NCI-H2081 treated with DMSO at 0.1 percent for 48 hours (cell line): ENCODE measurements at regions not wholly inside any gene's neighbourhood (a gene's known extent, or its start where the extent isn't known, plus 50 kb on each side); places are given as distances from the start of the nearest gene placed in this dataset.

ENCODE experiments used
- DNase-seq: peaks from one replicate; lab custom pipeline; 2025; lab: John Stamatoyannopoulos, UW

DNA sequence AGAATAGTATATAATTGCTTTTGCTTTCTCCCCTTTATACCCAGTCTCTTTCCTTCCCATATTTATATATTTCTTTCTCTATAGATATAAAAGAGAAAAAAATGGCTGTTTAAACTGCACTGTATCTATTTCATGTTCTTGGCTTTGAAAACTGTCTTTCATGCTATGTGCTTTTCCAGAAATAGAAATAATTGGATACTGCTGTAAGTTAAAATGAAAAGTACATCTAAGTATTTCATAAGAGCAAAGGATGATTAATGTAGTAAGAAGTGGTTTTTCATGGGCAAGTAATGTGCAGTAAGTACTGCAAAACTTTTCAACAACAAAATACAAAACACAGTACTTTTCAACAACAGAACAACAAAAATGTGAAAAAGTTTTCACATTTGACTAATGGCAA is 237.9 kb downstream of the SNCA start:
- DNase-seq, result no peak

DNA sequence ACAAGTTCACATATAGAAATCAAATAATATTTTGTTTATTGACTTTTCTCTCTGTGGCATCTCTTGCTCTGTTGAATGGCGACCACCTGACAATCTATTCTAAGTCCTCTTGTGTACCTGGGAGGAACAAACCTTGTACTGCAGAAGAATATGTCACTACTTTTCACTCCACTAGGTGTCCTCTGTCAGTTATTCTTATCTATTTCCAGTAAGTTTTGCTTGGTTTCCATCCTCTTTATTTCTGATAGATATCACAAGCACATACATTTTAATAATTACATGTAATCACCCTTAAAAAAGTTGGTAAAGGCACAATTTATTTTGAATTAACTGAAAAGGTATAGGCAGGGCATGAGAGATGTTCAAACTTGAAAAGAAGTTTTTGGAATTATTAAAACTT is 238.4 kb downstream of the SNCA start:
- DNase-seq, result no peak

DNA sequence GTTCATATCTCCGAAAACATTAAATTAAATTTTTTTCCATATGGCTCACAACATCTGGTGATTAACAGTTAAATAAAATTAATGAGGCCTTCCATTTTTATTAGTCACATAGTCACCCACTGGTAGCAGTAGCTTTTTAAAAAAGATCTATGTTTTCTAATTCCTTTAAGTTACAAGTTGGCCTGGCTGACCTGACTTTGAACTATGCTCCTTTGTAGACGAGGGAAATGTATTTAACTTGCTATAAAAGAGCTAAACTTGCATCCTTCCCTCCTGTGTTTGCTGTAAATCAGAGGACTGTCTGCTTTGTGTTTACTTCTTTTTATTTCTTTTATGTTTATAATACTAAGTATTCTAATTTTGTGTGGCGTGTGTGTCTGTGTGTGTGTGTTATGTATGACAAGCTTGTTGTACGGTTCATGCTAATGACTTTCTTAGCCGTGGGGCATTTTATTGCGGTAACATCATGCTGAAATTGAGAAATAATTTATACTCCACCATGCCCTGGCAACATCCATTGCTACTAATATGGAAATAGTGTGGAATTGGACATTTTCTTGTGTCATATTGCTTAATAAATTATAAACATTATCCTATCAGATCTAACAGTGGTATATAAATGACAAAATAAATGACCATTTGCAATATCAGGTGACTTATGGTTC is 241.7 kb downstream of the SNCA start:
- no peak for DNase-seq

DNA sequence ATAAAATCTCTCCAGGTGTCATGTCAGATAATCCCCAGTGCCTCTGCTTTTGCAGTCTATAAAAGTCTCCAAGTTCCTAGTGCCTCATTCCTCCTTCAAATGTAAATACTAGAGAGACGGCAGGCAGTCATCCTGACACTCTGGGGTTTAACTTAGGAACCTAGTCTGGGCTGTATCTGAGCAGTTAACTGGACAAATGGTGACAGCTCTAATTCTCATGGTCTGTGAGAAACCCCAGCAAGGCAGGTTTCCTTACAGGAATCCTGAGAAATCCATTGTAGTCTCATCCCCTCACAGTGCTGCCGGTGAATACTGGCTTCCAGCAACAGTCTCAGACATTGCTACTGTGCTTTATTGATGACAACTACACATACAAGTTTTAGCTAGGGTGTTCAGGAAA is 246.8 kb downstream of the SNCA start:
- no peak for DNase-seq

DNA sequence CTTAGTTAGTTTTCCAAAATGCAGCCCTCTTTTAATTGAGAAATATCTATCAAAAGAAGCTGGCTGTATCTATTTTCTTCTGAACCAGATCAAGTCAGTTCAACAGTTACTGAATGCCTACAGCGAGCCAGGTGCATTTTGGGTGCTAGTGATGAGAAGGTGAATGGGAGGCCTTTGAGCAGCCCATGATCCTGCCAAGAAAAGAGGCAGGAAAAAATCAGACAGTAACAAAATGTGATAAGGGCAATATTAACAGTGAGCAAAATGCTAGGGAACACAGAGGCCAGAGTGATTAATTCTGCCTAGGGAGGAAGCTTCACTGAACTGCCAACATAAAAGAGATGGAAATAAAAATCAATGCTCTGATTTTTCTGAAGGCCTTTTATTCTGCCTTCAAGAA is 248.5 kb downstream of the SNCA start:
- no peak for DNase-seq

DNA sequence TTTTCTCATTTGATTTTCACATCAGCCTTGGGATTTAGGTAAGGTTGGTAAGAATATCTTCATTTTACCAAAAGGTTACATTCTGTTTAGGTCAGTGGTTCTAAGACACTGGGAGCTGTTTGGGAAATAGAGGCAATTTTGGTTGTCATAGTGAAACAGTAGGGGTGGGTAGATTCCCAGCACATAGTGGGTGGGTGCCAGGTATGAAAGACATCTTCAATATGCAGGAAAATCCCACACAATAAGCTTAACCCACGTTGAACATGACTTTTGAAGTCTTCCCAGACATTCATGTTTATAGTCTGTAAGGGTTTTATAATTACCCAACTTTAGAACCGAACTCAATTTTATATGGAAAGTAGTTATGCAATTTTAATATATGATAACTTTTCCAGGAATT is 249.6 kb downstream of the SNCA start:
- no peak for DNase-seq

DNA sequence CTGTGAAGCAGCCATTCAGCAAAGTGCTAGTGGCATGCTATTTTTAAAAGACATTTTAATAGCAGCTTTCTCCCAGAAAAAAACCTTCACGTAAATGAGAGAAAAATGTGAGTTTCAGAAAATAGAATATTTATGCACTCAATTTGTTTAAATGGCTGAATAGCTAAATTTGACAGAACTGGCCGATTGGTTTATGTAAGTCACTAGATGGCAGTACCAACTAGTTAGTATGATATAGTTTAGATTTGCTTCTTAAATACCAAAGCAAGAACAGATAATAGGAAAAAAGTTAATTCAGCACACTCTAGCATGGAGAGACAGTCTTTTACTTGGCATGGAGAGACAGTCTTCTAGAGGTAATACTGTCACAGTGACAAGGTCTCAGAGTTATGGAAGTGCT is 250.1 kb downstream of the SNCA start:
- peak; percentile 3 for DNase-seq

DNA sequence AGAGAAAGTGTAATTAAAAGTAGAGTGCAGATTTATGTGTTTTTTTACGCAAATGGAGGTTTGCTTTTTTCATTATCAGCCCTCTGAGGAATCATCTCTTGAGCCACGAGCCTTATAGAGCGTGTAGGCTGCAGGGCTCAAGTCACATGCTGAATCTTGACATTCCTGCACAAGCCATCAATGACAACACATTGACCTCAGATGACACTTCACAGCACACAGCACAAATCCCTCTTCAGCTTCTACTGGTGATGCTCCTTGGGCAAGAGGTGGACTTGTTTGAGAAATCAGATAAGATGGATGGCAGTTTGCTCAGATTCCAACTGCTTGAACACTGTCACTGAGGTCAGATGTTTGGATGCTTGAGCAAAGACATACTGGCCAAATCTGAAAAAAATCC is 250.6 kb downstream of the SNCA start:
- DNase-seq, result no peak

DNA sequence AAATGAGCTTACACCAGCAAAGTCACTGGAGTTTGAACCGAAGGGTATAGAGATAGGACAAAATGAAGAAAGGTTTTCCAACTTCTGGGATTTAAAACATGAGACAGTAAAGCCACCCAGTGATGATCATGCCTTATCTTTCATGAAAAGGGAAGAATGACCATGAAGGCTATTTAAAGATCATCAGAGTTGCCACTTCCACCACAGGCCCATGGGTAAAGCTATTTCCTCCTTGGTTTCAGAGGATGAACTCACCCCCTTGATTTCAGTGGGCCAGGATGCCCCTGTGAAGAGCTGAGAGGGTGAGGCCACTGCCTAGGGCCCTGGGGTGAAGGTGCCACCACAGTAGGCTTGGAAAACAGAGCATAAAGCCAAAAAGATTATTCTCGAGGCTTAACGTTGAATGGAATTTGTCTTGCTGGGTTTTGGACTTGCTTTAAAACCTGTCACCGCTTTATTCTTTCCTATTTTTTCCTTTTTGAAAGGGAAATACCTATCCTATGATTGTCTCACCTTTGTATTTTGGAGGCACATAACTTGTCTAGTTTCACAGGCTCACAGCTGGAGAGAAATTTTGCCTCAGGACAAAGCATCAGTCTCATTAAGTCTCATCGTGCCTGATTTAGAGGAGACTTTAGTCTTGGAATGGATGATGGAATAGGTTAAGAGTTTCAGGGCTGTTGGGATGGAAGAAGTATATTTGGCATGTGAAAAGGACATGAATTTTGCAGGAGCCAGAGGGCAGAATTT is 254.0 kb downstream of the SNCA start:
- no peak for DNase-seq

DNA sequence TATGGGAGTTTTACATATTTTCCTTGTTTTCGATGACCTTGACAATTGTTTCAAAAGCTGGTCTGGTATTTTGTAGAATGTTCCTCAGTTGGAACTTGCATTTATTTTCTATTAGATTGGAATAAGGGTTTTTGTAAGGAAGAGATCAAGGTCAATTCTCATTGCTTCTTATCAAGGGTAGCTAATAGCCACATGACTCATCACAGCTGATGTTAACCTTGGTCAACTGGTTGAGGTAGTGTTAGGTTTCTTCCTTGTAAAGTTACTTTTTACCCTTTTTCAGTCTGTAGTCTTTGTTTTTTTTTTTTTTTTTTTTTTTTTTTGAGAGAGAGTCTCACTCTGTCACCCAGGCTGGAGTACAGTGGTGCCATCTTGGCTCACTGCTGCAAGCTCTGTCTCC is 257.2 kb downstream of the SNCA start:
- no peak for DNase-seq

DNA sequence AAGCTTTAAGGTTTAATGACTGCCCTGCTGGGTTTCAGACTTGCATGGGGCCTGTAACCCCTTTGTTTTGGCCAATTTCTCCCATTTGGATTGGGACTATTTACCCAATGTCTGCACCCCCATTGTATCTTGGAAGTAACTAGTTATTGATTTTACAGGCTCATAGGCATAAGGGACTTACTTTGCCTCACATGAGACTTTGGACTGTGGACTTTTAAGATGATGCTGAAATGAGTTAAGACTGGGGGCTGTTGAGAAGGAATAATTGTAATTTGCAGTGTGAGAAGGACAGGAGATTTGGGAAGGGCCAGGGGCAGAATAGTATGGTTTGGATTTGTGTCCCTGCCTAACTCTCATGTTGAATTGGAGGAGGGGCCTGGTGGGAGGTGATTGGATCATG is 260.7 kb downstream of the SNCA start:
- DNase-seq, result no peak

DNA sequence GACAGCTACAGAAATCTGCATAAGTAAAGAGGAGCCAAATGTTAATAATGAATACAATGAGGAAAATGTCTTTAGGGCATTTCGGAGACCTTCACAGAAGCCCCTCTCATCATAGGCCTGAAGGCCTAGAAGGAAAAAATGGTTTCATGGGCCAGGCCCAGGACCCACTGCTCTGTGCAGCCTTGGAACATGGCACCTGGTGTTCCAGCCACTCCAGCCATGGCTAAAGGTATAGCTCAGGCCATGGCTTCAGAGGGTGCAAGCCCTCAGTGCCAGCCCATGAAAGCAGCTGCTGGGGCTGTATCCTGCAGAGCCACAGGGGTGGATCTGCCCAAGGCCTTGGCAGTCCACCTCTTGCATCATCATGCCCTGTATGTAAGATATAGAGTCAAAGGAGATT is 261.1 kb downstream of the SNCA start:
- no peak for DNase-seq

DNA sequence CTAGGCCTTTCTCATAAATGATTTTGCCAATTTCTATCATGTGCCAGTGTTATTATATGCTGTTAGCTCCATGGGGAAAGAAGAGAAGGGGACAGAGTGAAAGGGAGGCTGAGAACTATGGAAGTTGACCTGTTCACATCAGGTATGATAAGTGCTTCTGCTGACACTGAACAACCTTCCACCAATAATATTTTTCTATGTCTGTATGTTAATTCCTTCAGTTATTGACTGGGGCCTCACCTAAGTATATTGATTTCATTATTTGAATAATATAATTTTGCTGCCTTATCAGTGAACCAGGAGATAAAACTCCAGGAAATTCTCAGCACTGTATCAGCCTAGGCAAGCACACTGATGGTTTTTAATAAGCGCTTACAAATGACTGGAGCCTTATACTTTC is 262.8 kb downstream of the SNCA start:
- DNase-seq, result no peak

DNA sequence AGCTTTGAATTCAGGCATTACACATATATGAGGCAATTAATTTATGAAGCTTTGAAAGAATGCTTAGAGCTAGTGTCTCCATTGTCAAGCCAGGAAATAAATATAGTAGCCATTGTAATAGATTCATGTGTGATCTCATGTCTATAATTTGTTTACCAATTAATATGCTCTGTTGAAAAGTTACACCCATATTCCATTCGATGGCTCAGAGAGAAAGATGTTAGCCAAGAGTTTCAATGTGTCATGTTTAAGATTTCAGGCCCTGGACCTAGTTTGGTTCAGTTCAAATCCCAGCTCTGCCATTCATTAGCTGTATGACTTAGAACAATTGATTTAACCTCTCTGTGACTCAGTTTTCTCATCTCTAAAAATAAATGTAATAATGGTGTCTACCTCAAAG is 263.3 kb downstream of the SNCA start:
- DNase-seq, result no peak

DNA sequence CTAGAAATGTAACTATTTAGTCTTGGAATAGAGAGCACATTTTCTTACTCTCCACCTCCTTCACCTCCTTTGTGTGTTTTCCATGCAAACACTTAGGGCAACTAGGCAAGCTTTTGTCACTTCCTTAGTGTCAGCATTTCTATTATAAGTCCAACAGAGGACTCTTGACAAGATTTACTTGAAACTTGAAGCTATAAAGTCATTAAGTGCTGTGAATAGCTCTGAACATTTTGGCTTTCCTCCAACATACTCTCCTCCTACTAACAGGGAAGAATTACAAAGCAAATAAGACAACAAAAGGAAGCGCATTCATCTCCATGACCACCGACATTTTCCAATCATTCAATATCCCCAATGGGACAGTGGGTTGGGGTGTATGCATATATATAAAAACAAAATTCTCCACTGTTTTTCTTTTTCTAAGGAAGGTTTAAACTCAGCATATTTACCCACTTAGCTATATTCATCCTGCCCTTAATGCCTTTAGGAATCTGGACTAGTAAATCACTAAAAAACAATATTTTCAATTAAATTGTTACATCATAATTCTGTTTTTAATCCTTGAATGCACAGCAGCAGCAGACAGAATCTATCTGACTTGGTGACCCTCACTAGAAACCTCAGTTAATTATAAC is 264.6 kb downstream of the SNCA start:
- peak; percentile 44 for DNase-seq

DNA sequence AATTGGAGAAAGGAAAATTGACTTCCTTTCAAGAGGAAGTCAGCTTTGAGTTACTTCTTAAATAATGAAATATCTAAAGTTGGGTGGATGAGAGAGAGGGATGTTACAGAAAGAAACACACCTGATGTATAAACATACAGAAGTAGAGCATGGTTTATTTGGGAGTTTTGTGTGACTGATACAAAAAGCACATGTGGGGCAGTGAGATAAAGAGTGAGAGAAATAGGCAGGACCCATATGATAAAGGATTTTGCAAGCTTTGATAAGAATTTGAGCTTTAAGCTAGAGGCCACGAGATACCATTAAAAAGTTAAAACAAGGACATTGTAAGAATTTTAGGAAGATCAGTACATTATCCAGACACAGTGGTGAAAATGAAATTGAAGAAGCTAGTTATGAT is 263.3 kb upstream of the GPRIN3 start:
- no peak for DNase-seq

DNA sequence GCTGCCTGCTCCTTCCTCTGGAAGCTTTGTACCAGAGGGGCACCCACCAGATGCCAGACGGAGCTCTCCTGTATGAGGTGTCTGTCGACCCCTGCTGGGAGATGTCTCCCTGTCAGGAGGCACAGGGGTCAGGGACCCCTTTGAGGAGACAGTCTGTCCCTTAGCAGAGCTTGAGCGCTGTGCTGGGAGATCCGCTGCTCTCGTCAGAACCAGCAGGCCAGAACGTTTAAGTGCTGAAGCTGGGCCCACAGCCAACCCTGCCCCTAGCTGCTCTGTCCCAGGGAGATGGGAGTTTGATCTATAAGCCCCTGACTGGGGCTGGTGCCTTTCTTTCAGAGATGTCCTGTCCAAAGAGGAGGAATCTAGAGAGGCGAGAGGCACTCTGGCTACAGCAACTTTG is 260.3 kb upstream of the GPRIN3 start:
- DNase-seq, result no peak

DNA sequence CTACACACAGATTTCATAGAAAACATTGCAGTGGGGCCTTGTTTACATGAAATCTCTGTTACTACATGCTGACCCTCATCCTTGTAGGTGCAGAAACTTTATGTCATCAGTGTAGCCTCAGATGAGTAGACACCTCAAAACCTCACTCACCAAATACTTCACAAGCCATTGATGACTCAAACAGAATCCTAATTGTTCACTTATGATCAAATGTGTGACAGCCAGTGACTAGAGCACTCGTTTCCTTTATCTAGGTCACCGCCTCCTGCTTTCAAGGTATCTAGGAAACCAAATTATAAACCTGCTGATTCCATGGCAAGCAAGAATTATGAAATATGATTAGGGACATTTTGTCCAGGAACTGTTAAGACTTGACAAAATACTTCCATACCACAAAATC is 255.8 kb upstream of the GPRIN3 start:
- DNase-seq, result no peak

DNA sequence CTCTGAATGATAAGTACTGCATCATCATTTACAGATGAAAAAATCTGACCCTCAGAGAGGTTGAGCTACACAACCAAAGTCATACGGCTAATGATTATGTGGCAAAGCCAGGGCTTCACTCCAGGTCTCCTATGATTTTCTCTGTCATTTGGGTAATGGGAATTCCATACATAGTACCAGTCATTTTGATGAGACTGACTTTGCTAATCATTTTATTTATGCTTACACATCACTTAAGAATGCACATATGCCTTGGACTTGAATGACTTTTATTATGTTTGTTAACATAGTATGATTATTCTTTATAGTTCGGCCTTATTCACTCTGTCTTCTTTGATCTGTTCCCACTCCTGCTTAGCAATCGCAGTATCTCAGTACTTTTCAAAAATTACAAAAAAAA is 255.1 kb upstream of the GPRIN3 start:
- DNase-seq, result no peak

DNA sequence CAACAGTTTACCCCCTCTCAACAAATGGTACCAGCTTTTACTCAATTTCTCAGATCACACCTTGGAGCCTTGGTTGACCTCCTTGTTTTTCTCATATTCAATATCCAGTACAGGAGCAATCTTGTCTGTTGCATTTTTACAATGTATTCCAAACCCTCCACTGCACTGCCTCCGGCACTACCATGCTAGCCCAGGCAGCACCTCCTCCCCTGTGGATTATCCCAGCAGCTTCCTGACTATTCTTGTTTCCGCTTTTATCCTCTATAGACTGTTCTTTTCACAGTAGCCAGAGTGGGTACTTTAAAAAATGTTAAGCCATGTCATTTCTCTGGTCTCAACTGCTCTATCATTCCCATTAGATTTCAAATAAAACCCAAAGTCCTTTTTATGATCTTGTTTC is 253.4 kb upstream of the GPRIN3 start:
- DNase-seq, result no peak

DNA sequence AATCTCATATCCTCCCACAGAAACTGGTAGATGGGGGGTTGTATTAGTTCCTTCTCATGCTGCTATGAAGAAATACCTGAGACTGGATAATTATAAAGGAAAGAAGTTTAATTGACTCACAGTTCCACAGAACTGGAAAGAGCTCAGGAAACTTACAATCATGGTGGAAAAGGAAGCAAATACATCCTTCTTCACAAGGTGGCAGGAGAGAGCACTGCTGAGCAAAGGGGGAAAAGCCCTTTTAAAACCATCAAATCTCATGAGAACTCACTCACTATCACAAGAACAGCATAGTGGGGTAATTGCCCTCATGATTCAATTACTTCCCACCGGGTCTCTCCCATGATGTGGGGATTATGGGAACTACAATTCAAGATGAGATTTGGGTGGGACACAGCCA is 250.5 kb upstream of the GPRIN3 start:
- DNase-seq, result no peak

DNA sequence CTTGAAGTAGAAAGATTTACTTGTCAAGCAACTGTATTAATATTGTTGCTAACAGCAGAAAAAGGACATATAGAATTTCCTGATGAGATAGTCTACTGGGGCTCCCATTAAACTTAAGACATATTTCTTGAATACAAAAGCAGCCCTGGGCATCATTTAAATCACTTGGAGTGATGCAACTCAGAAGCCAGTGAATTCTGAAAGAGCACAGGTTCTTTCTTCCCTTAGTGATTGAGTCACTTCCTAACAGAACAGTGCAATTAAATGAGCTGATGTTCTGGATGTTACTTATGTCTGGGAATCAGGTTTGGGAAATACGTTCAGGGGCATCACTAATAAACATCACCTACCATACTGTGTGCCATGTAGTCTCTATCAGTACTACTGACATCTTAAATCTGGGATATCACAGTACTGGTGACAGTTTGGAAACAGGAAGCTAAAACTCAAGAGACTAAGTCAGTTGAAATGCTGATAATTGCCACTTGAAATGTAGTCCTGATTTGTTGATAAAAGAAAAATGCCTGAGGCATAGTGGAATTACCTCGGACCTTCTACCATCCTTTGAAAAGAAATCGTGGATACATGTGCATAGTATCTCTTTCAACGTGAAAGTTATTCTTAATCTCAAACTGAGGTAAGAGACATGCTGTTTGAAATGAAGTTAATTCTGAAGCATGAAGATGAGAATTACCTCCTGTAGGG is 249.2 kb upstream of the GPRIN3 start:
- no peak for DNase-seq

DNA sequence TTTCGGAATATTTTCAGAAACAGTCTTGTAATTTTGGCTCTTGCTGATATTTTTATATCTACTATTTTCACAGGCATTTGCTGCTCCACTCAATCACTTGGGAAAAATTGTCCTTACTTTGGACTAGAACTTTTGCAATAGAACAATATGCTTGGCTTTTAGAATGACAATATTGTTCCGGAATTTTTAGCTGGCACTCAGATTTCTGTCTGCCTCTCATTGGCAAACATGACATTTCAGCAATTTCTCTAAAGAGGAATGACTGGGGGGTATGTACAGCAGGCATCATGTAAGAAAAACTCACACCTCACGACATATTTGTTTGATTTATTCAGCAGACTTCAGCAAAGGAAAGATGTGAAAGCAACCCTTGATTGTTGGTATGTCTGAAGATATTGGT is 243.6 kb upstream of the GPRIN3 start:
- DNase-seq, result no peak
